Sigmoid colon (tissue), 6 donors: ENCODE measurements at regions not wholly inside any gene's neighbourhood (a gene's known extent, or its start where the extent isn't known, plus 50 kb on each side); places are given as distances from the start of the nearest gene placed in this dataset.

Experiments
- DNase-seq: peaks from one replicate; pipeline ENCODE4 v3.0.0-alpha.2; 2019
- H3K27ac ChIP-seq, 4 donors: fragments of 200-600 bp; sonication (generic); one replicate each; pipeline ENCODE4 v1.5.1; 2016 to 2019; ENCODE audit warnings: mild to moderate bottlenecking in 1 of 4
- H3K27me3 ChIP-seq, 3 donors: fragments of 200-600 bp; sonication (generic); one replicate each; pipeline ENCODE4 v1.5.1; 2019; ENCODE audit warnings: mild to moderate bottlenecking in 1 of 3
- H3K36me3 ChIP-seq, 4 donors: fragments of 200-600 bp; sonication (generic); one replicate each; pipeline ENCODE4 v1.5.1; 2016 to 2019
- H3K4me1 ChIP-seq, 4 donors: fragments of 200-600 bp; sonication (generic); one replicate each; pipeline ENCODE4 v1.5.1; 2017 to 2019
- H3K4me3 ChIP-seq, 4 donors: fragments of 200-600 bp; sonication (generic); one replicate each; pipeline ENCODE4 v1.5.1; 2017 to 2019; ENCODE audit warnings: mild to moderate bottlenecking in 2 of 4, moderate library complexity in 1 of 4
- H3K9me3 ChIP-seq, 4 donors: fragments of 200-600 bp in 3 of 4; sonication (generic) in 3 of 4; one replicate each; pipeline versions ENCODE4 v1.5.1 to v1.6.1; 2013 to 2019
- EP300 ChIP-seq, 4 donors: sonication (generic); formaldehyde crosslinking; IDR thresholded peaks; one replicate each; pipeline ENCODE4 v1.6.1; 2017; ENCODE audit warnings: antibody characterized with exemption in 4 of 4
- POLR2A ChIP-seq, 2 donors: fragments of 450-650 bp; IDR thresholded peaks; one replicate each; pipeline ENCODE4 v1.6.1; 2016; ENCODE audit warnings: antibody characterized with exemption in 2 of 2, mild to moderate bottlenecking in 2 of 2, moderate library complexity in 2 of 2
- POLR2AphosphoS5 ChIP-seq, 4 donors: sonication (generic); formaldehyde crosslinking; IDR thresholded peaks; one replicate each; pipeline ENCODE4 v1.6.1; 2017; ENCODE audit warnings: antibody characterized with exemption in 4 of 4
- WGBS, 2 donors: extraction: QIAGEN DNeasy Blood & Tissue Kit; methylation state at CpG; one replicate each; pipeline ENCODE4 v1.1.7; 2013; 5-methylcytosine and 5-hydroxymethylcytosine counted together
- intact Hi-C: fragments of 100-400 bp; cut with DNase I; formaldehyde crosslinking; loops from one replicate; pipeline ENCODE4 v1.15.1; 2023
- TF ChIP-seq, protein P1 (sequence below), 4 experiments: fragments of 450-650 bp in 3 of 4; fragments of 200-600 bp in 1 of 4; IDR thresholded peaks; one replicate each; pipeline ENCODE4 v1.5.1; 2016 to 2019; ENCODE audit warnings: antibody characterized with exemption in 4 of 4, mild to moderate bottlenecking in 3 of 4, moderate library complexity in 2 of 4
- donor health status: healthy with polysubstance abuse.
- donor health status: healthy.

DNA sequence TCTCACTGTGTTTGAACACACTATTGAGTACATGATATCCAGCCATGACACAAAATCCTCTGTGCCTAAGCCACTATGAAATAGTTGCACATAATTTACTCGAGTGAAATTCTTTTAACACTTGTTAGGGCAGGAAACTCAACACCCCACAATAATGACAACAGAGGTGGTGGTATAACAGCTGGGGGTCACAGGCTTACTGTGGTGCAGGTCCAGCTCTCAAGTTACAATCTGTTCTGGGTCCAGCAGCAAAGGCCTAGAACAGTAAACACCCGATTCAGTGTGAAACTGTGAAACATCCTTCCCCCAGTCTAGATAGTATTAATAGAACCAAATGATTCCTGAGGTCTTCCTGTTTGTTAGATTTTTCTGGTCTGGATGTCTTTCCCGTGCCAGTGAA is 102.9 kb upstream of the APC start:
- Histone ChIP-seq H3K4me1 (peaks cover 0 to 12% (median 11%) of the 10 kb centered on the region in 4 donors), H3K27ac (no peak overlapping the region), H3K36me3 (no peaks in the 10 kb centered on the region), H3K27me3 (no peaks in the 10 kb centered on the region), H3K4me3 (no peak overlapping the region), H3K9me3 (no peaks in the 10 kb centered on the region)
- no peak for TF ChIP-seq POLR2A (IDR thresholded peaks at IDR 0.05)
- TF ChIP-seq, protein P1, sequence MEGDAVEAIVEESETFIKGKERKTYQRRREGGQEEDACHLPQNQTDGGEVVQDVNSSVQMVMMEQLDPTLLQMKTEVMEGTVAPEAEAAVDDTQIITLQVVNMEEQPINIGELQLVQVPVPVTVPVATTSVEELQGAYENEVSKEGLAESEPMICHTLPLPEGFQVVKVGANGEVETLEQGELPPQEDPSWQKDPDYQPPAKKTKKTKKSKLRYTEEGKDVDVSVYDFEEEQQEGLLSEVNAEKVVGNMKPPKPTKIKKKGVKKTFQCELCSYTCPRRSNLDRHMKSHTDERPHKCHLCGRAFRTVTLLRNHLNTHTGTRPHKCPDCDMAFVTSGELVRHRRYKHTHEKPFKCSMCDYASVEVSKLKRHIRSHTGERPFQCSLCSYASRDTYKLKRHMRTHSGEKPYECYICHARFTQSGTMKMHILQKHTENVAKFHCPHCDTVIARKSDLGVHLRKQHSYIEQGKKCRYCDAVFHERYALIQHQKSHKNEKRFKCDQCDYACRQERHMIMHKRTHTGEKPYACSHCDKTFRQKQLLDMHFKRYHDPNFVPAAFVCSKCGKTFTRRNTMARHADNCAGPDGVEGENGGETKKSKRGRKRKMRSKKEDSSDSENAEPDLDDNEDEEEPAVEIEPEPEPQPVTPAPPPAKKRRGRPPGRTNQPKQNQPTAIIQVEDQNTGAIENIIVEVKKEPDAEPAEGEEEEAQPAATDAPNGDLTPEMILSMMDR (IDR thresholded peaks at IDR 0.05): no peak
- TF ChIP-seq EP300 (IDR thresholded peaks at IDR 0.05): no peak
- TF ChIP-seq POLR2AphosphoS5 (IDR thresholded peaks at IDR 0.05): no peak
- intact Hi-C loops: no loop called here
- DNase-seq: no peak
- WGBS, 2 donors: 87 to 92% methylated on average over 3 of the region's 3 CpGs

DNA sequence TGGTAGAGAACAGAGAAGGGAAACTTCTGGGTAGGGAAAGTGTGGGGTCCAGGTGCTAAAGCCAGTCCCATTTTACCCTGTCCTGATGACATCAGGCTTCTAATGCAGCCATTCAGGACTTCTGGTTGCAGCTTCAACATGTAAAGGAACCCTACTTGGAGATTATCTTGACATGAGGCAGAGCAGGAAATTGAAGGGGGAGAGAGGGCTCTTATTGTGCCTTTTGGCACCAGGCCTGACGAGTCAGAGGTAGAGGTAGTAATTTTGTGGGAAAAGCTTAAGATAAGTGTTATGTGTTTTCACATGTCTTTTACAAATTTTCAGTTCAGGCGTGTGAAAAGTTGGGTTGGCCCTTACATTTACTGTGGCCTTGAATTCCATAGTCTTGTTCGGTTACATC is 102.4 kb upstream of the APC start:
- no peak overlapping the region for H3K4me3 ChIP-seq
- H3K27ac ChIP-seq: no peak overlapping the region
- intact Hi-C loops: no loop called here
- TF ChIP-seq POLR2AphosphoS5 (IDR thresholded peaks at IDR 0.05) (no peak), POLR2A (IDR thresholded peaks at IDR 0.05) (no peak), EP300 (IDR thresholded peaks at IDR 0.05) (no peak)
- TF ChIP-seq, protein P1 (IDR thresholded peaks at IDR 0.05): no peak
- H3K9me3 ChIP-seq: no peaks in the 10 kb centered on the region
- H3K4me1 ChIP-seq: peaks cover 0 to 12% (median 11%) of the 10 kb centered on the region in 4 donors
- WGBS, 2 donors: 83 to 93% methylated on average over 3 of the region's 3 CpGs
- H3K36me3 ChIP-seq: no peaks in the 10 kb centered on the region
- no peak for DNase-seq
- no peaks in the 10 kb centered on the region for H3K27me3 ChIP-seq

DNA sequence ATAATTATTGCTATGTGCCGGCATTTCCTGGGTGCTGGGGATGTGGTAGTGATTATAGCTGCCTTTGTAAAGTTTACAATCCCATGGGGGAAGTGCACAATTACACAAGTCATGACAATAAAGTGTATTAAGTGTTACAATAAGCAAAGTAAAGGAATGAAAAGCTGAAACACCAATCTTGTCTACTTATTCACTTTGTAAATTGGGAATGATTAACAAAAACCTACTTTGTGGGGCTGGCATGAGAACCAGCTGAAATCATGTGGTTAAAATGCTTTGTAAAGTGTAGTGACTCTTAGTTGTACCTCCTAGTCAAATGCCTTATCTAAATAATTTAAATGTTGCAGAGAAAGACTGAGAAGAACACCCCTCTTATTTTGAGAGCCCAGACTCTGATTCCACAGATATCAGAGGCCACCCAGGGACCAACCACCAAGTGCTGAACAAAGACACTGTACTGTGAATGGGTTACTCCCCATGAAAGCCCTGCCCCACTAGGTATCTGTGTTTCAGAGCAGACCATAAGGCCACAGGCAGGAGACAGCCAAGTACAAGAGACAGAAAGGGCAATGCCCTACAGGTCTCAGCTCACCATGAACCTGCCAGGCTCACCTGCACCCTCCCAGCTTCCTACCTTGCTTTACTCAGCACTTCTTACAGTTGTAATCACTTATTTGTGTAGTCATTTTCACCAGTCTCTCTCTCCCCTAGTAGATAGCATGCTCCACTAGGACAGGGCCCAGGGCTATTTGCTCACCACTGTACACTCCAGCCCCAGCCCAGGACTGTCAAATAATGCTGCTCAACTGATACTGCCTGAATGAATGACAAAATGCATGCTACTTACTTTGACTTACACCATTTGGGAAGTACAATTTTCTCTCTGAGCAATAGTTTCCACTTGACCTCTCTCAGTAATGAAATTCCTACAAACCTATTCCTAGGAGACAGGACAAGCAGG is 101.6 kb upstream of the APC start:
- peaks cover 0 to 12% (median 11%) of the 10 kb centered on the region in 4 donors for H3K4me1 ChIP-seq
- no peak overlapping the region for H3K4me3 ChIP-seq
- H3K27ac ChIP-seq: no peak overlapping the region
- H3K27me3 ChIP-seq: no peaks in the 10 kb centered on the region
- intact Hi-C loops: no loop called here
- no peak for DNase-seq
- H3K36me3 ChIP-seq: no peaks in the 10 kb centered on the region
- no peaks in the 10 kb centered on the region for H3K9me3 ChIP-seq
- 38 to 75% methylated on average over 1 of the region's 1 CpG for WGBS, 2 donors
- TF ChIP-seq POLR2A (IDR thresholded peaks at IDR 0.05) (no peak), POLR2AphosphoS5 (IDR thresholded peaks at IDR 0.05) (no peak), EP300 (IDR thresholded peaks at IDR 0.05) (no peak)
- TF ChIP-seq, protein P1 (IDR thresholded peaks at IDR 0.05): no peak

DNA sequence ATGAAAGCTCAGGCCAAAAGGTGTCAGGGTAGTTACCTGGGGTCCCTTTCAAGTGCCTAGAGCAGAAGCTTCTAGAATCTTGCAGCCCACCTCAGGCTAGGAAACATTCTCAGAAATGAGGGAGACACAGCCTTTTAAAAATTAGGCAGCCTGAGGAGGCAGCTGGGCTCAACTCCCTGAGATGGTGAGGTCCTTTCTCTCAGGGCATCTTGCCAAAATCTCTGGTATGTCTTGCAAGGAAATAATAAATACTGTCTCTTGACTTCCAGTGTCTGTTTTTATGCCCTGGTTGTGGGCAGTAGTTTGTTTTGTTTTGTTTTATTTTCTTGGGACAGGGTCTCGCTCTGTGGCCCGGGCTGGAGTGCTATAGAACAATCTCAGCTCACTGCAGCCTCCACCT is 100.9 kb upstream of the APC start:
- Histone ChIP-seq H3K27ac (no peak overlapping the region), H3K4me1 (peaks cover 0 to 12% (median 11%) of the 10 kb centered on the region in 4 donors), H3K9me3 (no peaks in the 10 kb centered on the region), H3K36me3 (no peaks in the 10 kb centered on the region), H3K27me3 (no peaks in the 10 kb centered on the region), H3K4me3 (no peak overlapping the region)
- DNase-seq: no peak
- intact Hi-C loops: no loop called here
- TF ChIP-seq, protein P1 (IDR thresholded peaks at IDR 0.05): no peak
- TF ChIP-seq POLR2A (IDR thresholded peaks at IDR 0.05): no peak
- no peak for TF ChIP-seq POLR2AphosphoS5 (IDR thresholded peaks at IDR 0.05)
- TF ChIP-seq EP300 (IDR thresholded peaks at IDR 0.05): no peak
- WGBS, 2 donors: 84 to 93% methylated on average over 2 of the region's 2 CpGs
